GM12878 (cell line): ENCODE measurements at regions not wholly inside any gene's neighbourhood (a gene's known extent, or its start where the extent isn't known, plus 50 kb on each side); places are given as distances from the start of the nearest gene placed in this dataset.
A peak's percentile ranks its signal among the peaks of the same experiment; 100 is the strongest.

Source experiments
- ATF7 ChIP-seq: fragments of 450-650 bp; IDR thresholded peaks from 2 replicates; pipeline ENCODE4 v1.6.1; 2016; ENCODE audit warnings: low read depth, mild to moderate bottlenecking
- BMI1 ChIP-seq: fragments of 450-650 bp; IDR thresholded peaks from 2 replicates; pipeline ENCODE4 v1.6.1; 2016; ENCODE audit warnings: mild to moderate bottlenecking, moderate library complexity, borderline replicate concordance
- CREB1 ChIP-seq: IDR thresholded peaks from 2 replicates; pipeline ENCODE4 v1.6.1; 2012; ENCODE audit warnings: low read depth, mild to moderate bottlenecking, inconsistent platforms
- CTCF ChIP-seq, 3 experiments: IDR thresholded peaks in 2 of 3; conservative IDR thresholded peaks in 1 of 3; 2 replicates each; pipeline ENCODE4 v1.5.1; 2011; ENCODE audit warnings: low read depth in 3 of 3, low read length in 3 of 3, mild to moderate bottlenecking in 3 of 3, control low read depth in 2 of 3, moderate library complexity in 2 of 3, inconsistent platforms in 1 of 3, mixed read lengths in 1 of 3; ENCODE audit not compliant: control insufficient read depth in 2 of 3, insufficient read depth in 1 of 3; ENCODE audit errors: extremely low read depth in 1 of 3
- STAT1 ChIP-seq: fragments of 450-650 bp; conservative IDR thresholded peaks from 2 replicates; pipeline ENCODE4 v1.6.1; 2014; ENCODE audit warnings: antibody characterized with exemption, mild to moderate bottlenecking
- TARDBP ChIP-seq: IDR thresholded peaks from 2 replicates; pipeline ENCODE4 v1.6.1; 2016; ENCODE audit warnings: borderline replicate concordance
- TBL1XR1 ChIP-seq: IDR thresholded peaks from 2 replicates; pipeline ENCODE4 v1.6.1; 2012; ENCODE audit warnings: low read depth, low read length, improper control_type of control experiment
- TCF7 ChIP-seq: IDR thresholded peaks from 2 replicates; pipeline ENCODE4 v1.6.1; 2014; ENCODE audit warnings: antibody characterized with exemption, borderline replicate concordance
- TF ChIP-seq, protein P1 (sequence below): fragments of 450-650 bp; IDR thresholded peaks from 2 replicates; pipeline ENCODE4 v1.6.1; 2017; ENCODE audit warnings: antibody characterized with exemption, mild to moderate bottlenecking, moderate library complexity

- no peak for TF ChIP-seq CTCF (IDR thresholded peaks at IDR 0.05 in 2 of 3, conservative IDR thresholded peaks at IDR 0.05 in 1 of 3; ENCODE audit: control insufficient read depth in 2 of 3, extremely low read depth in 1 of 3, insufficient read depth in 1 of 3, low read depth in 3 of 3, low read length in 3 of 3)
- TF ChIP-seq STAT1: no peak
- TF ChIP-seq BMI1: 0 out of 2 replicates have a peak, but pooled peaks have one; percentile 48
- peak; percentile 35; the same call in 1 of the 2 replicates for TF ChIP-seq CREB1
- TF ChIP-seq TBL1XR1: 0 out of 2 replicates have a peak, but pooled peaks have one; percentile 27
- peak; percentile 31; the same call in 1 of the 2 replicates for TF ChIP-seq ATF7
- no peak for TF ChIP-seq TARDBP
- TF ChIP-seq, protein P1, sequence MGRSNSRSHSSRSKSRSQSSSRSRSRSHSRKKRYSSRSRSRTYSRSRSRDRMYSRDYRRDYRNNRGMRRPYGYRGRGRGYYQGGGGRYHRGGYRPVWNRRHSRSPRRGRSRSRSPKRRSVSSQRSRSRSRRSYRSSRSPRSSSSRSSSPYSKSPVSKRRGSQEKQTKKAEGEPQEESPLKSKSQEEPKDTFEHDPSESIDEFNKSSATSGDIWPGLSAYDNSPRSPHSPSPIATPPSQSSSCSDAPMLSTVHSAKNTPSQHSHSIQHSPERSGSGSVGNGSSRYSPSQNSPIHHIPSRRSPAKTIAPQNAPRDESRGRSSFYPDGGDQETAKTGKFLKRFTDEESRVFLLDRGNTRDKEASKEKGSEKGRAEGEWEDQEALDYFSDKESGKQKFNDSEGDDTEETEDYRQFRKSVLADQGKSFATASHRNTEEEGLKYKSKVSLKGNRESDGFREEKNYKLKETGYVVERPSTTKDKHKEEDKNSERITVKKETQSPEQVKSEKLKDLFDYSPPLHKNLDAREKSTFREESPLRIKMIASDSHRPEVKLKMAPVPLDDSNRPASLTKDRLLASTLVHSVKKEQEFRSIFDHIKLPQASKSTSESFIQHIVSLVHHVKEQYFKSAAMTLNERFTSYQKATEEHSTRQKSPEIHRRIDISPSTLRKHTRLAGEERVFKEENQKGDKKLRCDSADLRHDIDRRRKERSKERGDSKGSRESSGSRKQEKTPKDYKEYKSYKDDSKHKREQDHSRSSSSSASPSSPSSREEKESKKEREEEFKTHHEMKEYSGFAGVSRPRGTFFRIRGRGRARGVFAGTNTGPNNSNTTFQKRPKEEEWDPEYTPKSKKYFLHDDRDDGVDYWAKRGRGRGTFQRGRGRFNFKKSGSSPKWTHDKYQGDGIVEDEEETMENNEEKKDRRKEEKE: no peak
- peak; percentile 62; the same call in 1 of the 2 replicates for TF ChIP-seq TCF7
These were observed 112.1 kb downstream of the ZIC5 start (continued) for GRCh38 chr13:99859178-99860177.
